H1 (cell line): ENCODE measurements at regions not wholly inside any gene's neighbourhood (a gene's known extent, or its start where the extent isn't known, plus 50 kb on each side); places are given as distances from the start of the nearest gene placed in this dataset.

ENCODE experiments used
- CTCF ChIA-PET: fragments of 300-600 bp; sonication (Branson Sonifier 250); formaldehyde crosslinking; loops from one replicate; lab custom pipeline; 2021; ENCODE audit not compliant: partially characterized antibody; lab: Charles Lee
- POLR2A ChIA-PET: fragments of 300-600 bp; sonication (Branson Sonifier 250); formaldehyde crosslinking; loops from one replicate; lab custom pipeline; 2021; ENCODE audit warnings: inconsistent platforms; ENCODE audit not compliant: partially characterized antibody; lab: Charles Lee
- DNase-seq, 2 experiments: peaks; one replicate each; pipeline versions ENCODE4 v3.0.0 to v3.0.0-alpha.2; 2010 to 2022; ENCODE audit warnings: low spot score in 2 of 2, low read depth in 1 of 2, mixed read lengths in 1 of 2
- FAIRE-seq: peaks from 2 replicates; lab custom pipeline; 2011; peaks lifted over from hg19 to GRCh38; lab: Jason Lieb, UNC
- H2AFZ ChIP-seq: 2 replicates; pipeline ENCODE4 v1.8.1; 2012; ENCODE audit warnings: low read length, inconsistent platforms
- H2AK5ac ChIP-seq: 2 replicates; pipeline ENCODE4 v1.6.1; 2013; ENCODE audit warnings: low read depth, low read length
- H2BK120ac ChIP-seq: replicated peaks from 2 replicates; pipeline ENCODE3; 2013; ENCODE audit warnings: low read depth, low read length, inconsistent platforms
- H2BK12ac ChIP-seq: 2 replicates; pipeline ENCODE4 v1.6.1; 2013; ENCODE audit warnings: low read depth, low read length
- H2BK15ac ChIP-seq: 2 replicates; pipeline ENCODE4 v1.6.1; 2013; ENCODE audit warnings: low read length
- H2BK20ac ChIP-seq: 2 replicates; pipeline ENCODE4 v1.6.1; 2013; ENCODE audit warnings: low read length
- H2BK5ac ChIP-seq: 2 replicates; pipeline ENCODE4 v1.6.1; 2013; ENCODE audit warnings: low read depth, low read length
- H3K14ac ChIP-seq: 2 replicates; pipeline ENCODE4 v1.6.1; 2013; ENCODE audit warnings: inconsistent platforms; ENCODE audit not compliant: insufficient read length
- H3K18ac ChIP-seq: 2 replicates; pipeline ENCODE4 v1.6.1; 2013; ENCODE audit warnings: low read length; ENCODE audit errors: extremely low read depth
- H3K23ac ChIP-seq: 2 replicates; pipeline ENCODE4 v1.6.1; 2013; ENCODE audit warnings: inconsistent platforms; ENCODE audit not compliant: insufficient read length
- H3K23me2 ChIP-seq: 2 replicates; pipeline ENCODE4 v1.6.1; 2013; ENCODE audit warnings: low read depth, low read length
- H3K27ac ChIP-seq: 2 replicates; pipeline ENCODE4 v1.6.1; 2011; ENCODE audit warnings: low read depth, low read length, inconsistent platforms
- H3K27me3 ChIP-seq, 4 experiments: replicated peaks in 1 of 4; 1 replicate in 1 of 4; 2 replicates in 3 of 4; pipeline versions ENCODE4 v1.6.1 to v1.8.1; 2011 to 2013; ENCODE audit warnings: low read length in 3 of 4, mild to moderate bottlenecking in 3 of 4, inconsistent platforms in 2 of 4, mixed read lengths in 2 of 4, moderate library complexity in 1 of 4; ENCODE audit not compliant: control insufficient read depth in 3 of 4, insufficient read depth in 3 of 4; ENCODE audit errors: extremely low read depth in 1 of 4
- H3K36me3 ChIP-seq, 4 experiments: 2 replicates each; pipeline versions ENCODE4 v1.6.1 to v1.8.1; 2011 to 2013; ENCODE audit warnings: mild to moderate bottlenecking in 4 of 4, low read length in 3 of 4, moderate library complexity in 2 of 4, control low read depth in 1 of 4, inconsistent platforms in 1 of 4; ENCODE audit not compliant: insufficient read depth in 4 of 4, control insufficient read depth in 2 of 4
- H3K4ac ChIP-seq: replicated peaks from 2 replicates; pipeline ENCODE3; 2013; ENCODE audit warnings: low read length, low read depth, mixed read lengths, inconsistent platforms; ENCODE audit not compliant: insufficient read length
- H3K4me1 ChIP-seq, 4 experiments: replicated peaks in 1 of 4; 1 replicate in 1 of 4; 2 replicates in 3 of 4; pipeline versions ENCODE4 v1.6.1 to v1.8.1; 2011 to 2013; ENCODE audit warnings: low read length in 3 of 4, inconsistent platforms in 2 of 4, mixed read lengths in 1 of 4; ENCODE audit not compliant: insufficient read depth in 4 of 4, control insufficient read depth in 3 of 4
- H3K4me2 ChIP-seq, 2 experiments: 2 replicates each; pipeline versions ENCODE4 v1.6.1 to v1.8.1; 2011 to 2013; ENCODE audit warnings: low read depth in 2 of 2, low read length in 2 of 2, control low read depth in 1 of 2, inconsistent platforms in 1 of 2, mild to moderate bottlenecking in 1 of 2; ENCODE audit not compliant: insufficient read depth in 1 of 2
- H3K4me3 ChIP-seq, 4 experiments: fragments of 200-600, 300-600 bp in 1 of 4; sonication (generic), shearing (Covaris generic), sonication (Bioruptor Twin) in 1 of 4; 2 replicates each; pipeline versions ENCODE4 v1.5.1 to v1.8.1; 2011 to 2016; ENCODE audit warnings: low read length in 4 of 4, low read depth in 3 of 4, control low read depth in 2 of 4, inconsistent platforms in 2 of 4, mild to moderate bottlenecking in 2 of 4, mixed read lengths in 1 of 4, moderate library complexity in 1 of 4; ENCODE audit not compliant: insufficient read depth in 2 of 4; ENCODE audit errors: extremely low read depth in 1 of 4
- H3K56ac ChIP-seq: replicated peaks from 2 replicates; pipeline ENCODE3; 2013; ENCODE audit warnings: low read depth, mild to moderate bottlenecking, mixed read lengths, low read length, inconsistent platforms; ENCODE audit not compliant: insufficient read length
- H3K79me1 ChIP-seq: 2 replicates; pipeline ENCODE4 v1.6.1; 2013; ENCODE audit warnings: low read depth, low read length, control low read depth
- H3K79me2 ChIP-seq, 2 experiments: 2 replicates each; pipeline versions ENCODE4 v1.6.1 to v1.8.1; 2012 to 2013; ENCODE audit warnings: low read length in 2 of 2, mild to moderate bottlenecking in 2 of 2, inconsistent platforms in 1 of 2; ENCODE audit not compliant: insufficient read depth in 2 of 2, control insufficient read depth in 1 of 2
- H3K9ac ChIP-seq, 4 experiments: replicated peaks in 1 of 4; 1 replicate in 1 of 4; 2 replicates in 3 of 4; pipeline versions ENCODE4 v1.6.1 to v1.8.1; 2011 to 2013; ENCODE audit warnings: low read depth in 3 of 4, low read length in 3 of 4, control low read depth in 2 of 4, mild to moderate bottlenecking in 2 of 4, moderate library complexity in 2 of 4, inconsistent platforms in 1 of 4; ENCODE audit errors: extremely low read depth in 1 of 4
- H3K9me3 ChIP-seq, 2 experiments: 2 replicates each; pipeline versions ENCODE4 v1.6.1 to v1.8.1; 2012 to 2013; ENCODE audit warnings: mild to moderate bottlenecking in 2 of 2, moderate library complexity in 2 of 2, control low read depth in 1 of 2, inconsistent platforms in 1 of 2, low read depth in 1 of 2, low read length in 1 of 2, mixed read lengths in 1 of 2; ENCODE audit not compliant: insufficient read depth in 2 of 2
- H4K20me1 ChIP-seq, 2 experiments: replicated peaks in 1 of 2; 2 replicates each; pipeline versions ENCODE3 to v1.8.1; 2011 to 2013; ENCODE audit warnings: inconsistent platforms in 2 of 2, low read length in 2 of 2, mild to moderate bottlenecking in 1 of 2; ENCODE audit not compliant: insufficient read depth in 2 of 2, control insufficient read depth in 1 of 2
- H4K5ac ChIP-seq: 2 replicates; pipeline ENCODE4 v1.6.1; 2013; ENCODE audit warnings: low read length, low read depth, mixed read lengths, inconsistent platforms; ENCODE audit not compliant: insufficient read length
- H4K8ac ChIP-seq: 2 replicates; pipeline ENCODE4 v1.8.0; 2013; ENCODE audit warnings: mild to moderate bottlenecking, moderate library complexity, low read length, inconsistent platforms; ENCODE audit not compliant: insufficient read depth; ENCODE audit errors: extremely low read depth
- H4K91ac ChIP-seq: replicated peaks from 2 replicates; pipeline ENCODE3; 2013; ENCODE audit warnings: low read length, mixed read lengths, inconsistent platforms; ENCODE audit not compliant: insufficient read length
- HDAC6 ChIP-seq: IDR thresholded peaks from one replicate; pipeline ENCODE4 v1.7.1; 2012; ENCODE audit warnings: low read depth, mild to moderate bottlenecking, inconsistent platforms, low read length, moderate library complexity
- RAD21 ChIP-seq, 2 experiments: IDR thresholded peaks in 1 of 2; conservative IDR thresholded peaks in 1 of 2; 2 replicates each; pipeline ENCODE4 v1.6.1; 2011; ENCODE audit warnings: low read depth in 2 of 2, low read length in 2 of 2, improper control_type of control experiment in 1 of 2, inconsistent platforms in 1 of 2, mild to moderate bottlenecking in 1 of 2, moderate library complexity in 1 of 2
- SIRT6 ChIP-seq: IDR thresholded peaks from one replicate; pipeline ENCODE4 v1.7.1; 2012; ENCODE audit warnings: low read length, inconsistent platforms
- WGBS, 2 experiments: shearing (Covaris generic) in 1 of 2; methylation state at CpG; one replicate each; pipeline versions ENCODE4 v1.1.6 to v1.1.7; 2013 to 2015; ENCODE audit warnings: low lambda C conversion rate in 2 of 2, mixed read lengths in 2 of 2, inconsistent platforms in 1 of 2, low coverage in 1 of 2, missing lambda C conversion rate in 1 of 2; ENCODE audit not compliant: insufficient replicate concordance in 2 of 2, insufficient coverage in 1 of 2, insufficient read length in 1 of 2; ENCODE audit errors: extremely low coverage in 1 of 2, missing lambda C conversion rate in 1 of 2; 5-methylcytosine and 5-hydroxymethylcytosine counted together
- TF ChIP-seq, protein P1 (sequence below): IDR thresholded peaks from 2 replicates; pipeline ENCODE4 v1.6.1; 2012; ENCODE audit warnings: inconsistent platforms
- TF ChIP-seq, protein P2 (sequence below), 3 experiments: IDR thresholded peaks; 1 replicate in 2 of 3; 2 replicates in 1 of 3; pipeline versions ENCODE4 v1.5.1 to v1.6.1; 2011; ENCODE audit warnings: low read length in 3 of 3, mild to moderate bottlenecking in 3 of 3, inconsistent platforms in 2 of 3, low read depth in 1 of 3, moderate library complexity in 1 of 3; ENCODE audit not compliant: insufficient read depth in 1 of 3; ENCODE audit errors: control extremely low read depth in 1 of 3

DNA sequence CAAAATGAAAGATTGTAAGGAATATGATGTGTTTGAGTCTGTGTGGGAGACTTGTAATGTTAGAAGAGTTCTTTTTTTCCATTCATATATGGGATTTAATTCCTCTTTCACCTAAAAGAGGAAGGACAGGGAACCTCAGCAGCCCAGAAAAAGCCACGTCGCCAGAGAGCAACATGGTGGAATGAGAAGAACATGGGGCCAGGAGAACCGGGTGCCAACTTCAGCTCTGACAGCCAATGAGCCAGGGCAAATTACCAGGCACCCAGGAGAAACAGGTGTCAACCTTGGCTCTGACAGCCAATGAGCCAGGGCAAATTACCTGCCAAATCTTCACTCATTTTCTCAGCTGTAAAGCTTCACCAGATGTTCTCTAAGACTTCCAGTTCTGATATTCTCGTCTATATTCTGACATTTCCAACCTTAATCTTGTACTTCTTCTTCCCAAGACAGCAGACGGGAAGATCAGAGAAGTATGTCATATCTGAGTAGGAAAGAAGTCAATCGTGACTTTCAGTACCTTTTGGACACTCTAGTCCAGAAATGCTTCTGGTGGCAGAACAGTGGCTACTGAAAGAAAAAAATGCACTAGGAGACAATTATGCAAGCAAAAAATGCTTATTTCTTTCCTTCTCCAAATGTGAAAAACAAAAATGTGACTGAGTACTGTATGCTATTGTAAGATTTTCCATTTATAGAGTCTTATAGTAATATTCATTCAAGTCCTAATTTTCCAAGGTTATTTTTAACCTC lies 79.2 kb upstream of the COL5A2 start:
- no peak overlapping the region for H3K9ac ChIP-seq
- no peaks in the 10 kb centered on the region for H3K9me3 ChIP-seq
- no peak overlapping the region for H2BK15ac ChIP-seq
- no peak overlapping the region for H4K91ac ChIP-seq
- no peak overlapping the region for H2BK12ac ChIP-seq
- no peak overlapping the region for H4K8ac ChIP-seq
- H2AK5ac ChIP-seq, result no peak overlapping the region
- no peaks in the 10 kb centered on the region for H3K23me2 ChIP-seq
- H3K4me2 ChIP-seq, result no peak overlapping the region
- 94% methylated on average over 6 of the region's 6 CpGs; no CpG with 5 or more reads in 1 of the 2 experiments for WGBS, 2 experiments
- H3K79me2 ChIP-seq, result no peaks in the 10 kb centered on the region
- ChIA-PET CTCF (interaction anchor here (1.3 kb wide), 1 partner anchor 24 kb away, joined by 3 read pairs; no protein-coding TSS in a partner anchor), POLR2A (no interaction called here)
- no peak overlapping the region for H3K18ac ChIP-seq
- H3K79me1 ChIP-seq, result no peaks in the 10 kb centered on the region
- H2AFZ ChIP-seq, result no peak overlapping the region
- H3K56ac ChIP-seq, result no peak overlapping the region
- H3K4me1 ChIP-seq, result peaks cover 0 to 2% (median 0%) of the 10 kb centered on the region in 4 experiments; a peak in 1 of 7 replicates
- H2BK120ac ChIP-seq, result no peak overlapping the region
- H4K20me1 ChIP-seq, result no peaks in the 10 kb centered on the region
- no peaks in the 10 kb centered on the region for H3K27me3 ChIP-seq
- H3K27ac ChIP-seq, result no peak overlapping the region
- H3K4me3 ChIP-seq, result no peak overlapping the region
- no peak overlapping the region for H2BK5ac ChIP-seq
- no peak for DNase-seq
- H3K36me3 ChIP-seq, result no peaks in the 10 kb centered on the region
- no peak overlapping the region for H3K23ac ChIP-seq
- FAIRE-seq, result no peak
- no peak overlapping the region for H2BK20ac ChIP-seq
- no peak overlapping the region for H4K5ac ChIP-seq
- no peak overlapping the region for H3K4ac ChIP-seq
- no peak overlapping the region for H3K14ac ChIP-seq
- TF ChIP-seq HDAC6 (no peak), SIRT6 (no peak), RAD21 (IDR thresholded peaks at IDR 0.05 in 1 of 2, conservative IDR thresholded peaks at IDR 0.05 in 1 of 2; ENCODE audit: low read depth in 2 of 2, low read length in 2 of 2) (no peak)
- TF ChIP-seq, protein P1, sequence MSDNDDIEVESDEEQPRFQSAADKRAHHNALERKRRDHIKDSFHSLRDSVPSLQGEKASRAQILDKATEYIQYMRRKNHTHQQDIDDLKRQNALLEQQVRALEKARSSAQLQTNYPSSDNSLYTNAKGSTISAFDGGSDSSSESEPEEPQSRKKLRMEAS, result no peak
- TF ChIP-seq, protein P2, sequence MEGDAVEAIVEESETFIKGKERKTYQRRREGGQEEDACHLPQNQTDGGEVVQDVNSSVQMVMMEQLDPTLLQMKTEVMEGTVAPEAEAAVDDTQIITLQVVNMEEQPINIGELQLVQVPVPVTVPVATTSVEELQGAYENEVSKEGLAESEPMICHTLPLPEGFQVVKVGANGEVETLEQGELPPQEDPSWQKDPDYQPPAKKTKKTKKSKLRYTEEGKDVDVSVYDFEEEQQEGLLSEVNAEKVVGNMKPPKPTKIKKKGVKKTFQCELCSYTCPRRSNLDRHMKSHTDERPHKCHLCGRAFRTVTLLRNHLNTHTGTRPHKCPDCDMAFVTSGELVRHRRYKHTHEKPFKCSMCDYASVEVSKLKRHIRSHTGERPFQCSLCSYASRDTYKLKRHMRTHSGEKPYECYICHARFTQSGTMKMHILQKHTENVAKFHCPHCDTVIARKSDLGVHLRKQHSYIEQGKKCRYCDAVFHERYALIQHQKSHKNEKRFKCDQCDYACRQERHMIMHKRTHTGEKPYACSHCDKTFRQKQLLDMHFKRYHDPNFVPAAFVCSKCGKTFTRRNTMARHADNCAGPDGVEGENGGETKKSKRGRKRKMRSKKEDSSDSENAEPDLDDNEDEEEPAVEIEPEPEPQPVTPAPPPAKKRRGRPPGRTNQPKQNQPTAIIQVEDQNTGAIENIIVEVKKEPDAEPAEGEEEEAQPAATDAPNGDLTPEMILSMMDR (IDR thresholded peaks at IDR 0.05; ENCODE audit: control extremely low read depth in 1 of 3, insufficient read depth in 1 of 3, low read depth in 1 of 3, low read length in 3 of 3), result no peak
